HEK293 (cell line): ENCODE measurements at regions not wholly inside any gene's neighbourhood (a gene's known extent, or its start where the extent isn't known, plus 50 kb on each side); places are given as distances from the start of the nearest gene placed in this dataset.

Experiments
- CTCF ChIA-PET: fragments of 350-600 bp; formaldehyde crosslinking; extraction: SDS; loops from one replicate; lab custom pipeline; 2021; ENCODE audit warnings: antibody characterized with exemption; lab: Yijun Ruan, JAX
- POLR2A ChIA-PET: fragments of 300-600 bp; formaldehyde crosslinking; extraction: SDS; loops from one replicate; lab custom pipeline; 2020; ENCODE audit warnings: antibody characterized with exemption, inconsistent platforms; lab: Yijun Ruan, JAX
- H3K27ac ChIP-seq: fragments of 200-500 bp; sonication (Bioruptor generic); 2 replicates; pipeline ENCODE4 v1.5.1; 2014; ENCODE audit warnings: low read depth, low read length, control low read depth, inconsistent platforms; ENCODE audit errors: extremely low read depth
- H3K36me3 ChIP-seq, 2 experiments: fragments of 200-500 bp in 1 of 2; sonication (Bioruptor generic) in 1 of 2; 1 replicate in 1 of 2; 2 replicates in 1 of 2; pipeline ENCODE4 v1.5.1; 2014 to 2017; ENCODE audit warnings: inconsistent platforms in 2 of 2, low read length in 2 of 2; ENCODE audit not compliant: control insufficient read depth in 2 of 2, insufficient read depth in 1 of 2
- H3K4me1 ChIP-seq: fragments of 200-500 bp; sonication (Bioruptor generic); 2 replicates; pipeline ENCODE4 v1.5.1; 2014; ENCODE audit warnings: mild to moderate bottlenecking, low read length, inconsistent platforms; ENCODE audit not compliant: control insufficient read depth, insufficient read depth
- H3K4me3 ChIP-seq: 2 replicates; pipeline ENCODE4 v1.5.1; 2011; ENCODE audit warnings: low read depth, mild to moderate bottlenecking, control low read depth, low read length, moderate library complexity
- H3K9me3 ChIP-seq: fragments of 200-500 bp; sonication (Bioruptor generic); 2 replicates; pipeline ENCODE4 v1.5.1; 2014; ENCODE audit warnings: low read depth, low read length, inconsistent platforms; ENCODE audit not compliant: control insufficient read depth, insufficient read depth
- GLI2 ChIP-seq: fragments of 450-650 bp; formaldehyde crosslinking; IDR thresholded peaks from 2 replicates; pipeline ENCODE4; 2017; ENCODE audit warnings: missing biosample characterization, missing genetic modification characterization, low read depth, borderline replicate concordance
- HOXD13 ChIP-seq: sonication (generic); formaldehyde crosslinking; IDR thresholded peaks from 2 replicates; pipeline ENCODE4 v1.8.0; 2022; ENCODE audit warnings: missing genetic modification reagents, borderline replicate concordance
- PRDM6 ChIP-seq: fragments of 450-650 bp; formaldehyde crosslinking; IDR thresholded peaks from 2 replicates; pipeline ENCODE4 v1.5.1; 2017; ENCODE audit warnings: missing biosample characterization, missing genetic modification characterization
- SCRT1 ChIP-seq: fragments of 450-650 bp; formaldehyde crosslinking; IDR thresholded peaks from 2 replicates; pipeline ENCODE4 v1.5.1; 2016; ENCODE audit warnings: missing biosample characterization, missing genetic modification characterization, borderline replicate concordance
- SP7 ChIP-seq: fragments of 450-650 bp; formaldehyde crosslinking; IDR thresholded peaks from 2 replicates; pipeline ENCODE4 v1.5.1; 2016; ENCODE audit warnings: missing biosample characterization, missing genetic modification characterization
- ZBTB8A ChIP-seq: fragments of 450-650 bp; formaldehyde crosslinking; IDR thresholded peaks from 2 replicates; pipeline ENCODE4 v1.5.1; 2016; ENCODE audit warnings: missing biosample characterization, missing genetic modification characterization
- ZEB2 ChIP-seq: fragments of 450-650 bp; formaldehyde crosslinking; IDR thresholded peaks from 2 replicates; pipeline ENCODE4 v1.5.1; 2016; ENCODE audit warnings: missing biosample characterization, missing genetic modification characterization
- ZNF132 ChIP-seq: fragments of 450-650 bp; formaldehyde crosslinking; IDR thresholded peaks from 2 replicates; pipeline ENCODE4 v1.5.1; 2017; ENCODE audit warnings: missing biosample characterization, missing genetic modification characterization, borderline replicate concordance
- ZNF155 ChIP-seq: fragments of 450-650 bp; formaldehyde crosslinking; IDR thresholded peaks from 2 replicates; pipeline ENCODE4 v1.5.1; 2016; ENCODE audit warnings: missing biosample characterization, missing genetic modification characterization
- ZNF169 ChIP-seq: fragments of 450-650 bp; formaldehyde crosslinking; IDR thresholded peaks from 2 replicates; pipeline ENCODE4 v1.5.1; 2016; ENCODE audit warnings: missing biosample characterization, missing genetic modification characterization
- ZNF24 ChIP-seq: fragments of 450-650 bp; formaldehyde crosslinking; IDR thresholded peaks from 2 replicates; pipeline ENCODE4 v1.5.1; 2016; ENCODE audit warnings: missing biosample characterization, missing genetic modification characterization
- ZNF26 ChIP-seq: fragments of 450-650 bp; formaldehyde crosslinking; IDR thresholded peaks from 2 replicates; pipeline ENCODE4 v1.5.1; 2016; ENCODE audit warnings: missing biosample characterization, missing genetic modification characterization
- ZNF426 ChIP-seq: fragments of 450-650 bp; formaldehyde crosslinking; IDR thresholded peaks from 2 replicates; pipeline ENCODE4 v1.5.1; 2017; ENCODE audit warnings: missing biosample characterization, missing genetic modification characterization, mild to moderate bottlenecking, inconsistent platforms, moderate library complexity
- ZNF433 ChIP-seq: fragments of 450-650 bp; formaldehyde crosslinking; IDR thresholded peaks from 2 replicates; pipeline ENCODE4 v1.5.1; 2016; ENCODE audit warnings: missing biosample characterization, missing genetic modification characterization, low read depth
- ZNF529 ChIP-seq: fragments of 450-650 bp; formaldehyde crosslinking; IDR thresholded peaks from 2 replicates; pipeline ENCODE4 v1.5.1; 2017; ENCODE audit warnings: missing genetic modification characterization, missing biosample characterization; ENCODE audit not compliant: insufficient replicate concordance
- ZNF585B ChIP-seq: fragments of 450-650 bp; formaldehyde crosslinking; IDR thresholded peaks from 2 replicates; pipeline ENCODE4 v1.5.1; 2016; ENCODE audit warnings: missing biosample characterization, missing genetic modification characterization
- ZNF610 ChIP-seq: fragments of 450-650 bp; formaldehyde crosslinking; IDR thresholded peaks from 2 replicates; pipeline ENCODE4 v1.5.1; 2016; ENCODE audit warnings: missing biosample characterization, missing genetic modification characterization, borderline replicate concordance
- ZNF777 ChIP-seq: fragments of 450-650 bp; formaldehyde crosslinking; IDR thresholded peaks from 2 replicates; pipeline ENCODE4 v1.5.1; 2017; ENCODE audit warnings: missing biosample characterization, missing genetic modification characterization, borderline replicate concordance
- ZNF843 ChIP-seq: fragments of 450-650 bp; formaldehyde crosslinking; IDR thresholded peaks from 2 replicates; pipeline ENCODE4 v1.5.1; 2016; ENCODE audit warnings: missing biosample characterization, missing genetic modification characterization
- ZSCAN30 ChIP-seq: fragments of 450-650 bp; IDR thresholded peaks from 2 replicates; pipeline ENCODE4 v1.5.1; 2018; ENCODE audit warnings: missing biosample characterization, mild to moderate bottlenecking, missing genetic modification characterization, moderate library complexity
- TF ChIP-seq, protein P1 (sequence below): fragments of 450-650 bp; formaldehyde crosslinking; IDR thresholded peaks from 2 replicates; pipeline ENCODE4 v1.5.1; 2016; ENCODE audit warnings: missing biosample characterization, missing genetic modification characterization
- TF ChIP-seq, protein P2 (sequence below): fragments of 450-650 bp; formaldehyde crosslinking; conservative IDR thresholded peaks from 2 replicates; pipeline ENCODE4 v1.5.1; 2016; ENCODE audit warnings: low read depth, missing biosample characterization, missing genetic modification characterization
- TF ChIP-seq, protein P3 (sequence below): fragments of 450-650 bp; formaldehyde crosslinking; IDR thresholded peaks from 2 replicates; pipeline ENCODE4 v1.5.1; 2016; ENCODE audit warnings: missing biosample characterization, missing genetic modification characterization
- TF ChIP-seq, protein P4 (sequence below): fragments of 450-650 bp; formaldehyde crosslinking; IDR thresholded peaks from 2 replicates; pipeline ENCODE4 v1.5.1; 2016; ENCODE audit warnings: missing biosample characterization, missing genetic modification characterization

GRCh38 chr6:115796061-115796460 lies 264.6 kb downstream of the FRK start:
- CTCF ChIA-PET: interaction anchor here (0.7 kb wide), 1 partner anchor 1213 kb away, joined by 3 read pairs; no protein-coding TSS in a partner anchor
- no peak overlapping the region for H3K4me3 ChIP-seq
- POLR2A ChIA-PET: no interaction called here
- TF ChIP-seq PRDM6 (tag by site-specific recombination) (peak; percentile 76), ZNF843 (tag by site-specific recombination) (peak; percentile 92), ZNF777 (no peak), GLI2 (no peak), HOXD13 (CRISPR knock-in tag) (no peak), ZNF24 (no peak), ZNF585B (tag by site-specific recombination) (no peak), ZSCAN30 (0 out of 2 replicates have a peak, but pooled peaks have one; percentile 21), ZNF426 (tag by site-specific recombination) (no peak), ZNF169 (tag by site-specific recombination) (no peak), ZNF132 (no peak), SCRT1 (peak; percentile 42; the same call in 1 of the 2 replicates), ZNF155 (no peak), ZNF529 (tag by site-specific recombination) (no peak), ZNF26 (tag by site-specific recombination) (no peak), SP7 (tag by site-specific recombination) (no peak), ZNF610 (tag by site-specific recombination) (0 out of 2 replicates have a peak, but pooled peaks have one; percentile 44), ZNF433 (tag by site-specific recombination) (no peak), ZBTB8A (tag by site-specific recombination) (no peak), ZEB2 (tag by site-specific recombination) (no peak)
- TF ChIP-seq, protein P1, sequence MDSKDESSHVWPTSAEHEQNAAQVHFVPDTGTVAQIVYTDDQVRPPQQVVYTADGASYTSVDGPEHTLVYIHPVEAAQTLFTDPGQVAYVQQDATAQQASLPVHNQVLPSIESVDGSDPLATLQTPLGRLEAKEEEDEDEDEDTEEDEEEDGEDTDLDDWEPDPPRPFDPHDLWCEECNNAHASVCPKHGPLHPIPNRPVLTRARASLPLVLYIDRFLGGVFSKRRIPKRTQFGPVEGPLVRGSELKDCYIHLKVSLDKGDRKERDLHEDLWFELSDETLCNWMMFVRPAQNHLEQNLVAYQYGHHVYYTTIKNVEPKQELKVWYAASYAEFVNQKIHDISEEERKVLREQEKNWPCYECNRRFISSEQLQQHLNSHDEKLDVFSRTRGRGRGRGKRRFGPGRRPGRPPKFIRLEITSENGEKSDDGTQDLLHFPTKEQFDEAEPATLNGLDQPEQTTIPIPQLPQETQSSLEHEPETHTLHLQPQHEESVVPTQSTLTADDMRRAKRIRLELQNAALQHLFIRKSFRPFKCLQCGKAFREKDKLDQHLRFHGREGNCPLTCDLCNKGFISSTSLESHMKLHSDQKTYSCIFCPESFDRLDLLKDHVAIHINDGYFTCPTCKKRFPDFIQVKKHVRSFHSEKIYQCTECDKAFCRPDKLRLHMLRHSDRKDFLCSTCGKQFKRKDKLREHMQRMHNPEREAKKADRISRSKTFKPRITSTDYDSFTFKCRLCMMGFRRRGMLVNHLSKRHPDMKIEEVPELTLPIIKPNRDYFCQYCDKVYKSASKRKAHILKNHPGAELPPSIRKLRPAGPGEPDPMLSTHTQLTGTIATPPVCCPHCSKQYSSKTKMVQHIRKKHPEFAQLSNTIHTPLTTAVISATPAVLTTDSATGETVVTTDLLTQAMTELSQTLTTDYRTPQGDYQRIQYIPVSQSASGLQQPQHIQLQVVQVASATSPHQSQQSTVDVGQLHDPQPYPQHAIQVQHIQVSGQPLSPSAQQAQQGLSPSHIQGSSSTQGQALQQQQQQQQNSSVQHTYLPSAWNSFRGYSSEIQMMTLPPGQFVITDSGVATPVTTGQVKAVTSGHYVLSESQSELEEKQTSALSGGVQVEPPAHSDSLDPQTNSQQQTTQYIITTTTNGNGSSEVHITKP (tag by site-specific recombination): no peak
- TF ChIP-seq, protein P2, sequence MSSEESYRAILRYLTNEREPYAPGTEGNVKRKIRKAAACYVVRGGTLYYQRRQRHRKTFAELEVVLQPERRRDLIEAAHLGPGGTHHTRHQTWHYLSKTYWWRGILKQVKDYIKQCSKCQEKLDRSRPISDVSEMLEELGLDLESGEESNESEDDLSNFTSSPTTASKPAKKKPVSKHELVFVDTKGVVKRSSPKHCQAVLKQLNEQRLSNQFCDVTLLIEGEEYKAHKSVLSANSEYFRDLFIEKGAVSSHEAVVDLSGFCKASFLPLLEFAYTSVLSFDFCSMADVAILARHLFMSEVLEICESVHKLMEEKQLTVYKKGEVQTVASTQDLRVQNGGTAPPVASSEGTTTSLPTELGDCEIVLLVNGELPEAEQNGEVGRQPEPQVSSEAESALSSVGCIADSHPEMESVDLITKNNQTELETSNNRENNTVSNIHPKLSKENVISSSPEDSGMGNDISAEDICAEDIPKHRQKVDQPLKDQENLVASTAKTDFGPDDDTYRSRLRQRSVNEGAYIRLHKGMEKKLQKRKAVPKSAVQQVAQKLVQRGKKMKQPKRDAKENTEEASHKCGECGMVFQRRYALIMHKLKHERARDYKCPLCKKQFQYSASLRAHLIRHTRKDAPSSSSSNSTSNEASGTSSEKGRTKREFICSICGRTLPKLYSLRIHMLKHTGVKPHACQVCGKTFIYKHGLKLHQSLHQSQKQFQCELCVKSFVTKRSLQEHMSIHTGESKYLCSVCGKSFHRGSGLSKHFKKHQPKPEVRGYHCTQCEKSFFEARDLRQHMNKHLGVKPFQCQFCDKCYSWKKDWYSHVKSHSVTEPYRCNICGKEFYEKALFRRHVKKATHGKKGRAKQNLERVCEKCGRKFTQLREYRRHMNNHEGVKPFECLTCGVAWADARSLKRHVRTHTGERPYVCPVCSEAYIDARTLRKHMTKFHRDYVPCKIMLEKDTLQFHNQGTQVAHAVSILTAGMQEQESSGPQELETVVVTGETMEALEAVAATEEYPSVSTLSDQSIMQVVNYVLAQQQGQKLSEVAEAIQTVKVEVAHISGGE: 0 out of 2 replicates have a peak, but pooled peaks have one; percentile 27
- TF ChIP-seq, protein P3, sequence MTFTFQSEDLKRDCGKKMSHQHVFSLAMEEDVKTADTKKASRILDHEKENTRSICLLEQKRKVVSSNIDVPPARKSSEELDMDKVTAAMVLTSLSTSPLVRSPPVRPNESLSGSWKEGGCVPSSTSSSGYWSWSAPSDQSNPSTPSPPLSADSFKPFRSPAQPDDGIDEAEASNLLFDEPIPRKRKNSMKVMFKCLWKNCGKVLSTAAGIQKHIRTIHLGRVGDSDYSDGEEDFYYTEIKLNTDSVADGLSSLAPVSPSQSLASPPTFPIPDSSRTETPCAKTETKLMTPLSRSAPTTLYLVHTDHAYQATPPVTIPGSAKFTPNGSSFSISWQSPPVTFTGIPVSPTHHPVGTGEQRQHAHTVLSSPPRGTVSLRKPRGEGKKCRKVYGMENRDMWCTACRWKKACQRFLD: no peak
- TF ChIP-seq, protein P4, sequence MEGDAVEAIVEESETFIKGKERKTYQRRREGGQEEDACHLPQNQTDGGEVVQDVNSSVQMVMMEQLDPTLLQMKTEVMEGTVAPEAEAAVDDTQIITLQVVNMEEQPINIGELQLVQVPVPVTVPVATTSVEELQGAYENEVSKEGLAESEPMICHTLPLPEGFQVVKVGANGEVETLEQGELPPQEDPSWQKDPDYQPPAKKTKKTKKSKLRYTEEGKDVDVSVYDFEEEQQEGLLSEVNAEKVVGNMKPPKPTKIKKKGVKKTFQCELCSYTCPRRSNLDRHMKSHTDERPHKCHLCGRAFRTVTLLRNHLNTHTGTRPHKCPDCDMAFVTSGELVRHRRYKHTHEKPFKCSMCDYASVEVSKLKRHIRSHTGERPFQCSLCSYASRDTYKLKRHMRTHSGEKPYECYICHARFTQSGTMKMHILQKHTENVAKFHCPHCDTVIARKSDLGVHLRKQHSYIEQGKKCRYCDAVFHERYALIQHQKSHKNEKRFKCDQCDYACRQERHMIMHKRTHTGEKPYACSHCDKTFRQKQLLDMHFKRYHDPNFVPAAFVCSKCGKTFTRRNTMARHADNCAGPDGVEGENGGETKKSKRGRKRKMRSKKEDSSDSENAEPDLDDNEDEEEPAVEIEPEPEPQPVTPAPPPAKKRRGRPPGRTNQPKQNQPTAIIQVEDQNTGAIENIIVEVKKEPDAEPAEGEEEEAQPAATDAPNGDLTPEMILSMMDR: no peak

More at GRCh38 chr6:115796061-115796460, 264.6 kb downstream of the FRK start:
- Histone ChIP-seq H3K36me3 (no peaks in the 10 kb centered on the region), H3K27ac (no peak overlapping the region), H3K4me1 (peaks cover 11% of the 10 kb centered on the region), H3K9me3 (no peaks in the 10 kb centered on the region)
